ENCODE measurements at regions not wholly inside any gene's neighbourhood (a gene's known extent, or its start where the extent isn't known, plus 50 kb on each side); places are given as distances from the start of the nearest gene placed in this dataset.

- TF ChIP-seq CTCF (IDR thresholded peaks at IDR 0.05; ENCODE audit: low read depth, low read length) (no peak), EZH2phosphoT487 (IDR thresholded peaks at IDR 0.05; ENCODE audit: low read depth) (no peak)
- H3K27me3 ChIP-seq (ENCODE audit: low read depth, low read length), result no peaks in the 10 kb centered on the region
- peak overlapping the region; percentile 84; the same call in 1 of the 2 replicates for H2AFZ ChIP-seq (ENCODE audit: low read depth, low read length)
- peak overlapping the region; percentile 69 for H3K4me2 ChIP-seq (ENCODE audit: low read length)
- H4K20me1 ChIP-seq (ENCODE audit: insufficient read depth, low read length), result no peaks in the 10 kb centered on the region
- peak overlapping the region; percentile 64 for H3K9ac ChIP-seq (ENCODE audit: low read length)
- H3K79me2 ChIP-seq (ENCODE audit: low read length), result no peaks in the 10 kb centered on the region
- 0 out of 2 replicates have a peak, but pooled peaks cover 3% of the 10 kb centered on the region for H3K4me1 ChIP-seq (ENCODE audit: low read length)
- no peak overlapping the region for H3K27ac ChIP-seq (ENCODE audit: low read length)
- H3K36me3 ChIP-seq (replicated peaks; ENCODE audit: low read depth, low read length), result no peaks in the 10 kb centered on the region
- peak overlapping the region; percentile 76 for H3K4me3 ChIP-seq (ENCODE audit: low read length)
- H3K9me3 ChIP-seq (ENCODE audit: insufficient read depth, low read length), result no peaks in the 10 kb centered on the region
Observed at GRCh38 chr20:25750765-25751696, 54.4 kb upstream of the ZNF337 start.

GRCh38 chr20:25750220-25750764 lies 53.6 kb upstream of the ZNF337 start:
- no peaks in the 10 kb centered on the region for H4K20me1 ChIP-seq (ENCODE audit: insufficient read depth, low read length)
- 0 out of 2 replicates have a peak overlapping the region, but pooled peaks have one; percentile 57 for H2AFZ ChIP-seq (ENCODE audit: low read depth, low read length)
- peak overlapping the region; percentile 69 for H3K4me2 ChIP-seq (ENCODE audit: low read length)
- no peaks in the 10 kb centered on the region for H3K9me3 ChIP-seq (ENCODE audit: insufficient read depth, low read length)
- H3K9ac ChIP-seq (ENCODE audit: low read length), result peak overlapping the region; percentile 64; the same call in 1 of the 2 replicates
- no peaks in the 10 kb centered on the region for H3K36me3 ChIP-seq (replicated peaks; ENCODE audit: low read depth, low read length)
- peak overlapping the region; percentile 76 for H3K4me3 ChIP-seq (ENCODE audit: low read length)
- H3K4me1 ChIP-seq (ENCODE audit: low read length), result 0 out of 2 replicates have a peak, but pooled peaks cover 3% of the 10 kb centered on the region
- TF ChIP-seq CTCF (IDR thresholded peaks at IDR 0.05; ENCODE audit: low read depth, low read length) (no peak), EZH2phosphoT487 (IDR thresholded peaks at IDR 0.05; ENCODE audit: low read depth) (no peak)
- H3K79me2 ChIP-seq (ENCODE audit: low read length), result no peaks in the 10 kb centered on the region
- no peaks in the 10 kb centered on the region for H3K27me3 ChIP-seq (ENCODE audit: low read depth, low read length)
- H3K27ac ChIP-seq (ENCODE audit: low read length), result no peak overlapping the region

GRCh38 chr20:25749649-25750048 lies 53.0 kb upstream of the ZNF337 start:
- Histone ChIP-seq H4K20me1 (ENCODE audit: insufficient read depth, low read length) (no peaks in the 10 kb centered on the region), H2AFZ (ENCODE audit: low read depth, low read length) (no peak overlapping the region), H3K27me3 (ENCODE audit: low read depth, low read length) (no peaks in the 10 kb centered on the region), H3K9ac (ENCODE audit: low read length) (no peak overlapping the region), H3K9me3 (ENCODE audit: insufficient read depth, low read length) (no peaks in the 10 kb centered on the region), H3K27ac (ENCODE audit: low read length) (no peak overlapping the region), H3K4me2 (ENCODE audit: low read length) (no peak overlapping the region), H3K36me3 (replicated peaks; ENCODE audit: low read depth, low read length) (no peaks in the 10 kb centered on the region), H3K79me2 (ENCODE audit: low read length) (no peaks in the 10 kb centered on the region), H3K4me1 (ENCODE audit: low read length) (0 out of 2 replicates have a peak, but pooled peaks cover 3% of the 10 kb centered on the region), H3K4me3 (ENCODE audit: low read length) (no peak overlapping the region)
- TF ChIP-seq CTCF (IDR thresholded peaks at IDR 0.05; ENCODE audit: low read depth, low read length), result no peak
- no peak for TF ChIP-seq EZH2phosphoT487 (IDR thresholded peaks at IDR 0.05; ENCODE audit: low read depth)

Measured in OCI-LY3 (cell line).